ENCODE measurements at regions not wholly inside any gene's neighbourhood (a gene's known extent, or its start where the extent isn't known, plus 50 kb on each side); places are given as distances from the start of the nearest gene placed in this dataset.

GRCh38 chr4:112765317-112765974 lies 128.5 kb downstream of the LARP7 start:
- TF ChIP-seq CTCF (conservative IDR thresholded peaks at IDR 0.05; ENCODE audit: low read depth, low read length) (peak; percentile 41), POLR2A (IDR thresholded peaks at IDR 0.05; ENCODE audit: low read depth, low read length) (no peak), ELK1 (IDR thresholded peaks at IDR 0.05; ENCODE audit: borderline replicate concordance, low read depth, low read length) (no peak), MAZ (IDR thresholded peaks at IDR 0.05; ENCODE audit: borderline replicate concordance, low read depth, low read length) (no peak), BHLHE40 (IDR thresholded peaks at IDR 0.05; ENCODE audit: low read depth, low read length) (no peak), RFX5 (IDR thresholded peaks at IDR 0.05; ENCODE audit: low read depth, low read length) (no peak), SMC3 (IDR thresholded peaks at IDR 0.05; ENCODE audit: low read depth, low read length) (0 out of 2 replicates have a peak, but pooled peaks have one; percentile 13), MAFK (IDR thresholded peaks at IDR 0.05; ENCODE audit: low read depth, low read length) (no peak), RCOR1 (IDR thresholded peaks at IDR 0.05; ENCODE audit: insufficient replicate concordance, low read length) (no peak)
- TF ChIP-seq, protein P1, sequence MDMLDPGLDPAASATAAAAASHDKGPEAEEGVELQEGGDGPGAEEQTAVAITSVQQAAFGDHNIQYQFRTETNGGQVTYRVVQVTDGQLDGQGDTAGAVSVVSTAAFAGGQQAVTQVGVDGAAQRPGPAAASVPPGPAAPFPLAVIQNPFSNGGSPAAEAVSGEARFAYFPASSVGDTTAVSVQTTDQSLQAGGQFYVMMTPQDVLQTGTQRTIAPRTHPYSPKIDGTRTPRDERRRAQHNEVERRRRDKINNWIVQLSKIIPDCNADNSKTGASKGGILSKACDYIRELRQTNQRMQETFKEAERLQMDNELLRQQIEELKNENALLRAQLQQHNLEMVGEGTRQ (IDR thresholded peaks at IDR 0.05; ENCODE audit: low read depth, low read length), result no peak

Data from IMR-90 (cell line).